ENCODE measurements at regions not wholly inside any gene's neighbourhood (a gene's known extent, or its start where the extent isn't known, plus 50 kb on each side); places are given as distances from the start of the nearest gene placed in this dataset.

DNA sequence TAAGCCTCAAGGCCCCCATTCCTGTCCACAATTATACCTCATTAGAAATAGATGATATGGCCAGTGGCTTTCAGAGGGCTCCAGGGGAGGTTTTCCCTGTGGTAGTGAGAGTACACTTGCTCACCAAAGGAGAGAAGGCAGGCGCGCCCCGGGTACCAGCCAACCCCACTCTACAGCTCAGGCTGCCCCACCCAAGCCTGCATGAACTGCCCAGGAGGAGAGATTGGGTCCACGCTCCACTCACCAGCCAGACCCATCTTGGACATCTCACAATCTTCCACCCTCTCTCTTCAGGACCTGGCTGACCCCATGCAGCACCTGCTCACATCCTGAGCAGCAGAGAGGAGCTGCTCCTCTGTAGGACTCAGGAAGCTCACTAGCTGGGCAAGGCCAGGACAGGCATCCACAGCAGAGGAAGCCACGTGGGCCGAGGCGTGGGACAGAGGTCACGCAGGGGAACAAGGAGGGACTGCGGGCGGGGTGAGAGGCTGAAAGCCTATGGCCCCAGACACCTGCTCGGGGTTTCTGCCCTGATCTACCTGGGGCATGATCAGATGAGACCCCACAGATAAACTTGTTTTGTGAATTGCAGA, 53.9 kb upstream of the GLI2 start:
- Histone ChIP-seq H3K27ac (no peak overlapping the region), H3K36me3 (no peaks in the 10 kb centered on the region), H3K9me3 (no peaks in the 10 kb centered on the region), H3K4me1 (peaks cover 15 to 31% of the 10 kb centered on the region in 2 donors), H3K27me3 (no peaks in the 10 kb centered on the region), H3K4me3 (replicated peaks in 1 of 3) (no peak overlapping the region)
- 84 to 93% methylated on average over 11 of the region's 11 CpGs for WGBS, 2 donors
- no peak for DNase-seq
- intact Hi-C loops (cut with DNase I), result loop anchor here (2.0 kb wide), 1 partner anchor 339 kb away; no protein-coding TSS in a partner anchor
- TF ChIP-seq, protein P1, sequence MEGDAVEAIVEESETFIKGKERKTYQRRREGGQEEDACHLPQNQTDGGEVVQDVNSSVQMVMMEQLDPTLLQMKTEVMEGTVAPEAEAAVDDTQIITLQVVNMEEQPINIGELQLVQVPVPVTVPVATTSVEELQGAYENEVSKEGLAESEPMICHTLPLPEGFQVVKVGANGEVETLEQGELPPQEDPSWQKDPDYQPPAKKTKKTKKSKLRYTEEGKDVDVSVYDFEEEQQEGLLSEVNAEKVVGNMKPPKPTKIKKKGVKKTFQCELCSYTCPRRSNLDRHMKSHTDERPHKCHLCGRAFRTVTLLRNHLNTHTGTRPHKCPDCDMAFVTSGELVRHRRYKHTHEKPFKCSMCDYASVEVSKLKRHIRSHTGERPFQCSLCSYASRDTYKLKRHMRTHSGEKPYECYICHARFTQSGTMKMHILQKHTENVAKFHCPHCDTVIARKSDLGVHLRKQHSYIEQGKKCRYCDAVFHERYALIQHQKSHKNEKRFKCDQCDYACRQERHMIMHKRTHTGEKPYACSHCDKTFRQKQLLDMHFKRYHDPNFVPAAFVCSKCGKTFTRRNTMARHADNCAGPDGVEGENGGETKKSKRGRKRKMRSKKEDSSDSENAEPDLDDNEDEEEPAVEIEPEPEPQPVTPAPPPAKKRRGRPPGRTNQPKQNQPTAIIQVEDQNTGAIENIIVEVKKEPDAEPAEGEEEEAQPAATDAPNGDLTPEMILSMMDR (IDR thresholded peaks at IDR 0.05), result no peak
- no peak for TF ChIP-seq POLR2A (IDR thresholded peaks at IDR 0.05)

DNA sequence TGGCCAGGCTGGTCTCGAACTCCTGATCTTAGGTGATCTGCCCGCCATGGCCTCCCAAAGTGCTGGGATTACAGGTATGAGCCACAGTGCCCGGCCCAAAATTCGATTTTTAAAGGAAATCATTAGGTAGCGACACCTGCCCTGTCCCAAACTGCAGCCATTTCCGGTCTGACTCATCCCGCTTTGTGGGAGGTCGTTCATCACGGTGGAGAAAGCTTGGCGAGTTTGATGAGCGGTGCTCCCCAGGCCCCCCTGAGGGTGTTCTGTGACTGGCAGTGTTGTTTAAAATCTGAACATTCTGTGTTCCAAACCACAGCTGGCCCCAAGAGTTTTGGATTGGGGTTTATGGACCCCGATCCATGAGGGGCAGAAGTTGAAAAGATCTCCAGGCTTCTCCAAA, 53.0 kb upstream of the GLI2 start:
- intact Hi-C loops (cut with DNase I), result no loop called here

DNA sequence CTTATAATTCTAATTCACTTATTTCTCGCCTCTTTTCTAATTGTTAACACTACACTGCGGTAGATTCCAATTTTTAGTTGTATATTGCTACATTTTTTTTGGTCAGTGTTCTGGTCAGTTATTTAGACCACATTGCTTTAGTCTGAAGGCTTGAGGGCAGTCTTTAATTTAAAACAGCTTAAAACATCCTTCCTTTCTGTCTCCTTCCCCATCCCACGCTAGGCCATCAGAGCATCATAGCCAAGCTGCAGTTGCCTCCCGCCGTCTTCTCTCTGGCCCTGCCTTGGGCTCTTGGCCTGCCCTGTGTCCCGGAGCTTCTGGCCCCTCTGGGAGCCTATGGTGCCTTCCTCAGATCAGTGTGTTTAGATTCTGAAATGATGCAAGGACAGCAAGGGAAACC, 52.6 kb upstream of the GLI2 start:
- H3K4me3 ChIP-seq (replicated peaks in 1 of 3), result no peak overlapping the region
- H3K9me3 ChIP-seq, result no peaks in the 10 kb centered on the region
- intact Hi-C loops (cut with DNase I), result no loop called here
- WGBS, 2 donors, result 82 to 83% methylated on average over 6 of the region's 6 CpGs
- no peaks in the 10 kb centered on the region for H3K27me3 ChIP-seq
- H3K27ac ChIP-seq, result no peak overlapping the region
- H3K4me1 ChIP-seq, result peaks cover 7 to 18% of the 10 kb centered on the region in 2 donors
- no peak for TF ChIP-seq POLR2A (IDR thresholded peaks at IDR 0.05)
- TF ChIP-seq, protein P1 (IDR thresholded peaks at IDR 0.05), result no peak
- H3K36me3 ChIP-seq, result no peaks in the 10 kb centered on the region
- DNase-seq, result no peak

More for the DNA sequence above, 53.0 kb upstream of the GLI2 start:
- no peak overlapping the region for H3K27ac ChIP-seq
- no peak for DNase-seq
- H3K4me3 ChIP-seq (replicated peaks in 1 of 3), result no peak overlapping the region
- TF ChIP-seq POLR2A (IDR thresholded peaks at IDR 0.05), result no peak
- TF ChIP-seq, protein P1 (IDR thresholded peaks at IDR 0.05), result no peak
- 69 to 76% methylated on average over 11 to 12 of the region's 12 CpGs for WGBS, 2 donors
- no peaks in the 10 kb centered on the region for H3K27me3 ChIP-seq
- peaks cover 10 to 23% of the 10 kb centered on the region in 2 donors for H3K4me1 ChIP-seq
- H3K9me3 ChIP-seq, result no peaks in the 10 kb centered on the region
- H3K36me3 ChIP-seq, result no peaks in the 10 kb centered on the region

DNA sequence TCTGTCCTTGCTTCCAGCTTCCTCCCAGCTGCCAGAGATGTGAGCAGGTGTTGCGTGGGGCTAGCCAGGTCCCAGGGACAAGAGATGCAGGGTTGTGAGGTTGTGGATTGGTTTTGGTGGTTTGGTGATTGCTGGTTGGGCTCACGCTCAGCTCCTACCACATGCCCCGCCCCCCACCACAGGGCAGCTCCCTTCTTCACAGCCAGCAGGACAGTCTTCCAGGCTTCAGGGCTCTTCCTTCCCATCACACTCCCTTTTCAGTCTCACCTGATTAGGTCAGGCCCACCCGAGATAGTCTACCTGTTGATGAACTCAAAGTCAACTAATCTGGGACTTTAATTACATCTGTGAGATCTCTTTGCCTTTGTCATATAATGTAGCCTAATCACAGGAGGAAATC, 52.0 kb upstream of the GLI2 start:
- Histone ChIP-seq H3K27ac (no peak overlapping the region), H3K36me3 (no peaks in the 10 kb centered on the region), H3K4me1 (peaks cover 4 to 12% of the 10 kb centered on the region in 2 donors), H3K9me3 (no peaks in the 10 kb centered on the region), H3K4me3 (replicated peaks in 1 of 3) (no peak overlapping the region), H3K27me3 (no peaks in the 10 kb centered on the region)
- intact Hi-C loops (cut with DNase I), result no loop called here
- no peak for TF ChIP-seq POLR2A (IDR thresholded peaks at IDR 0.05)
- TF ChIP-seq, protein P1 (IDR thresholded peaks at IDR 0.05), result no peak
- DNase-seq, result no peak
- 78 to 87% methylated on average over 4 of the region's 4 CpGs for WGBS, 2 donors

DNA sequence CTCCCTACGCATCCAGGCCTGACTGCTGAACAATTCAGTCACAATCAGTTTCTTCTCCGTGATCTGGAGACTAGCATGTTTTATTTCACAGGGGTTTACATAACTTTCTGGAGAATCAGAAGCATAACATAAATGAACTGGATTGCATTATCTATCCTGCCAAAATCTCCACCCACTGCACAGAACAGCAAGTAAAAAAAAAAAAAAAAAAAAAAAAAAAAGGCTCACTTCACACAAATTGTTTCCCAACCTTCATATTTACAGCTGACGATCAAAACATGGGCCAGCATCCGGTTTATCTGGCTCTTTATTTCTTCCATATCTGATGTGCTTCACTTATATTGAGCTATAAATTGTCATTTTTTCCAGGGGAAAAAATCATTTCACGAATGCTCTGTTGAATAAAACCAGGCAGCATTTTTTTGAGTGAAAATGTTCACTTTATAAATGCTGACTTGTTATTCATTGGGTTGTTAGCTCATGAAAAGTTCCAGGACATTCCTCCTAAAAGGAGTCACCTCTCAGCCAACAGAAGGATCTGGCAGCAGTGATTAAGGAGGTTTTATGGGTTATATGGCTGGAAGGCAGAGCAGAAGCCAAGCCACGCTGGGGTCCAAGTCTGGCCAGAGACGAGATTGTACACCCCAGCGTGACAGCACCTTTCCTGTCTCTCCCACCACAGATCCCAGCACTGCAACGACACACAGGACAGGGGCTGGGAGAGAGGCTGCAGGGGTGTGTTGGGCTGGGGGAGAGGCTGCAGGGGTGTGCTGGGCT, 51.2 kb upstream of the GLI2 start:
- peaks cover 4 to 8% of the 10 kb centered on the region in 2 donors for H3K4me1 ChIP-seq
- no peaks in the 10 kb centered on the region for H3K36me3 ChIP-seq
- intact Hi-C loops (cut with DNase I), result no loop called here
- H3K27me3 ChIP-seq, result no peaks in the 10 kb centered on the region
- DNase-seq, result no peak
- WGBS, 2 donors, result 71 to 77% methylated on average over 6 to 9 of the region's 9 CpGs
- TF ChIP-seq, protein P1 (IDR thresholded peaks at IDR 0.05), result no peak
- no peak for TF ChIP-seq POLR2A (IDR thresholded peaks at IDR 0.05)
- no peak overlapping the region for H3K27ac ChIP-seq
- H3K9me3 ChIP-seq, result no peaks in the 10 kb centered on the region
- no peak overlapping the region for H3K4me3 ChIP-seq (replicated peaks in 1 of 3)
